ENCODE measurements at regions not wholly inside any gene's neighbourhood (a gene's known extent, or its start where the extent isn't known, plus 50 kb on each side); places are given as distances from the start of the nearest gene placed in this dataset.
"Not testable (repeated sequence)": the region's sequence is repeated elsewhere in the genome, so short reads cannot be mapped to it uniquely, and the experiment has no call there.

GRCh38 chr5:87182649-87183048 lies 85.0 kb upstream of the RASA1 start:
- in situ Hi-C loops (cut with HindIII; ENCODE audit: low sequenced_read_pairs), result no loop called here

GRCh38 chr5:87183896-87184295 lies 83.8 kb upstream of the RASA1 start:
- in situ Hi-C loops (cut with HindIII; ENCODE audit: low sequenced_read_pairs), result no loop called here

DNA sequence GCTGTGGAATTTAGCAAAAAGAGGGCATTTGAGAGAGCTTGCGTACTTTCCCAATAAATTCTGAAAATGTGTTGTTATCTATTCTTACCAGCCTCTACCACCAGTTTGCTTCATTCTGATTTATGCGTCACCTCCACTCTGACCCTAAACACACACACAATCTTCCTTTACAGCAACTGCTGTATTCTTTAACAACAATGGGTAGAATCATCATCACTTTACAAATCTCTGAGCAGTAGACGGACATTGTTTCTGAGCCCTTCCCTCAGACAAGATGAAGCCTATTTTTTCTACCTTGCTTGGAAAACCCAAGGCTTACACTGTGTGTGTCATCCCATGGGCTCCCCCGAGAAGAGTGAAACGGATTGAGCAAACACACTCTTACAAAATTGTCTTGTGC lies 83.1 kb upstream of the RASA1 start:
- in situ Hi-C loops (cut with HindIII; ENCODE audit: low sequenced_read_pairs), result no loop called here

DNA sequence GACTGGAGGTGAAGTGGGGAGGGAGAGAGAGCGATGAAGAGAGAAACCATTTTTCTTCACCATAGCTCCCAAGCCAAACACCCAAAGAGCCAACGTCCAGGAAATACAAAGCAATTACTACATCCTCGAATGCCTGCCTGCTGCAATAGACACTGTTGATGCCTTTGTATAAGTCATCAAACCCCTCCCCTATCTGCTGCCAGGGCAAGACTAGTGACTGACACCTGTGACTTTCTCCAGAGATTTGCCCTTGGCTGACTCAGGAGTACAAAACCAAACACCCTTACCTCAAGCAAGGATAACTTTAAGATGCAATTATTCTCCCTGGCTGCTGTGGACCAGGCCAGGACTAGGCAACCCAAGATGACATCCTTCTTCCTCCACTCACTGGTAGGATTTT lies 81.8 kb upstream of the RASA1 start:
- in situ Hi-C loops (cut with HindIII; ENCODE audit: low sequenced_read_pairs), result no loop called here

DNA sequence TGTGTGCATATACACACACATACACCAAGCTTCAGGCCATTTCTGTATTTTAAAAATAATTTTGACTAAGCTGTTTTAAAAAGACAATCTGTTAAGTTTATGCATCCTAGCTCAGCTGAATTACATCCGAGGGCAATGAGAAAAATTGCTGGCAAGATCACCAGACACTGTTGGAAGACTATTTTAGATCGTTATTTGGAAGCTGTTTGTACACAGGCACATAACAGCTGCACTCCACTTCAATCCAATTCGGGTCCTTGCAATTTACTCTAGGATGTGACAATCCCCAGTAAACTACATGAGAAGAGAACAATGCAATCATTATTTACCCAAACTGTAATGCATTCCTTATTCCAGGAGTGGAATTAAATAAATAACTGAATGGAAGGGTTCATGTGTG lies 79.3 kb upstream of the RASA1 start:
- in situ Hi-C loops (cut with HindIII; ENCODE audit: low sequenced_read_pairs), result no loop called here

DNA sequence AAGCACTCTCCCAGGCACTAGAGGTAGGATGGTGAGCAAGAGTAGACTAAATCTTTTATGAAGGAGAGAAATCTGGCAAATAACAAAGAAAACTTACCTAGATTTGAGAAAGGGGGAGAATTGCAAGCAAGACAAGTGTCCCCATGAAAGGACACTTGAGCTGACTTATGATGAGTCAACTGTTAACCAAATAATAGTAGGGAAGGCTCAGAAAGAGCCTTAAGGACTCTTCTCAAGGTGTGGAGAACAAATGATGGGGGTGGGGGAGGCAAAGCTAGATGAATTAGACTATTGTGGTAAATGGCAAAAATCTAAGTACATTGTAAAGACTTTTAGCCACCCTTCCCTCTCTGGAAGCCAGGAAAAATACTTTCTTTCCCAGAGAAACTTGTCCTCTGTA lies 77.6 kb upstream of the RASA1 start:
- in situ Hi-C loops (cut with HindIII; ENCODE audit: low sequenced_read_pairs), result no loop called here

- in situ Hi-C loops (cut with HindIII; ENCODE audit: low sequenced_read_pairs), result no loop called here
Observed at GRCh38 chr5:87190687-87191086, 77.0 kb upstream of the RASA1 start.

GRCh38 chr5:87191645-87192044 lies 76.0 kb upstream of the RASA1 start:
- in situ Hi-C loops (cut with HindIII; ENCODE audit: low sequenced_read_pairs), result no loop called here

DNA sequence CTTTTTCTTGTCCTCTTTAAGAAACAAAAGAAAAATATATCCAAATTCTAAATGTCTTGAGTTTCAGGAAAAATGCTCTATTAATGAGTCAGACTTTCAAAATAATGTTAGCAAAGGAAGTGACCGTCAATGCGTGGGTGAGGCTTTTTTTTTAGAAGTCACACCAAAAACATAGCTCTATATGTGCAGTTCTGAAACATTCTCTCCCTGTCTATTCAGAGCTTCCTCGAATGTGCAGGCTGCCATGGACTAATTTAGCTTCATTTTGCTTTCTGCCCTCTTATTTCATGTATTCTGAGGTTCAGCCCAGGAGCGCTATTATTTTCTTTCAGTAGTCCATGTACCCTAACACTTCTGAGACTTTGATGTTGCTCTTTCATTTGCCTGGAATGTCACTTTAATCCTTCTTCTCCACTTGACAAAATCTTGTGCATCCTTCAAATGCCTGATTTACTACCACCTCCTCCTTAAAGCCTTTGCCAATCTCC lies 72.5 kb upstream of the RASA1 start:
- in situ Hi-C loops (cut with HindIII; ENCODE audit: low sequenced_read_pairs), result no loop called here

DNA sequence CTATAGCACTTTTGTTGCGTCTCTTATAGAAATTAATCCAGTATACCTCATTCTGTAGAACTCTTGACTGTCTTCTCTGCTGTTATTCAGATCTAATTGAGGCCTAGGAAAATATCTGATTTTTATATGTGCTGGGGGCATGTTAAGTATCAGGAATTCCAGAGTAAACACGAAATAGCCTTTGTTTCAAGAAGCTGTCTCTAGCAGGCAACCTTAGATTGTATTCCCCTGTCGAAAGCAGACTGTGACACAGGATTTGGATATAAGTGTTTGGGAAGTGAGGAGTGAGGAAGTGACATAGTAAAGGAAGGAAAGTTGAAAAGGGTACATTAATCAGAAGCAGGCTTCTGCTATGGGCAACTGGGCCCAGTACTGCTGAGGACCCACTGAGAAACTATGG lies 72.1 kb upstream of the RASA1 start:
- in situ Hi-C loops (cut with HindIII; ENCODE audit: low sequenced_read_pairs), result no loop called here

GRCh38 chr5:87198010-87198409 lies 69.7 kb upstream of the RASA1 start:
- in situ Hi-C loops (cut with HindIII; ENCODE audit: low sequenced_read_pairs), result no loop called here

DNA sequence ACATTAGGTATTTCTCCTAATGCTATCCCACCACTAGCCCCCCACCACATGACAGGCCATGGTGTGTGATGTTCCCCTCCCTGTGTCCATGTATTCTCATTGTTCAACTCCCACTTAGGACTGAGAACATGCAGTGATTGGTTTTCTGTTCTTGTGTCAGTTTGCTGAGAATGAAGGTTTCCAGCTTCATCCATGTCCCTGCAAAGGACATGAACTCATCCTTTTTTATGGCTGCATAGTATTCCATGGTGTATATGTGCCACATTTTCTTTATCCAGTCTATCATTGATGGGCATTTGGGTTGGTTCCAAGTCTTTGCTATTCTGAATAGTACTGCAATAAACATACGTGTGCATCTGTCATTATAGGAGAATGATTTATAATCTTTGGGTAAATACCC lies 68.4 kb upstream of the RASA1 start:
- in situ Hi-C loops (cut with HindIII; ENCODE audit: low sequenced_read_pairs), result not testable (repeated sequence)

- in situ Hi-C loops (cut with HindIII; ENCODE audit: low sequenced_read_pairs), result not testable (repeated sequence)
Observed at GRCh38 chr5:87199704-87200103, 68.0 kb upstream of the RASA1 start.

- in situ Hi-C loops (cut with HindIII; ENCODE audit: low sequenced_read_pairs), result no loop called here
Observed at GRCh38 chr5:87210076-87210475, 57.6 kb upstream of the RASA1 start.

GRCh38 chr5:87210743-87211142 lies 56.9 kb upstream of the RASA1 start:
- in situ Hi-C loops (cut with HindIII; ENCODE audit: low sequenced_read_pairs), result no loop called here

GRCh38 chr5:87211676-87212075 lies 56.0 kb upstream of the RASA1 start:
- in situ Hi-C loops (cut with HindIII; ENCODE audit: low sequenced_read_pairs), result no loop called here

DNA sequence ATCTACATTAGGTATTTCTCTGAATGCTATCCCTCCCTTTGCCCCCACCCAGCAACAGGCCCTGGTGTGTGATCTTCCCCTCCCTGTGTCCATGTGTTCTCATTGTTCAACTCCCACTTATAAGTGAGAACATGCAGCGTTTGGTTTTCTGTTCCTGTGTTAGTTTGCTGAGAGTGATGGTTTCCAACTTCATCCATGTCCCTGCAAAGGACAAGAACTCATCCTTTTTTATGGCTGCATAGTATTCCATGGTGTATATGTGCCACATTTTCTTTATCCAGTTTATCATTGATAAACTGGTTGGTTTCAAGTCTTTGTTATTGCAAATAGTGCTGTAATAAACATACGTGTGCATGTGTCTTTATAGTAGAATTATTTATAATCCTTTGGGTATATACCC lies 55.5 kb upstream of the RASA1 start:
- in situ Hi-C loops (cut with HindIII; ENCODE audit: low sequenced_read_pairs), result not testable (repeated sequence)

GRCh38 chr5:87217480-87217879 lies 50.2 kb upstream of the RASA1 start:
- in situ Hi-C loops (cut with HindIII; ENCODE audit: low sequenced_read_pairs), result not testable (repeated sequence)
